Vagina (tissue), 2 donors: ENCODE measurements at regions not wholly inside any gene's neighbourhood (a gene's known extent, or its start where the extent isn't known, plus 50 kb on each side); places are given as distances from the start of the nearest gene placed in this dataset.
"Not testable (repeated sequence)": the region's sequence is repeated elsewhere in the genome, so short reads cannot be mapped to it uniquely, and the experiment has no call there.

Experiments used
- CTCF ChIP-seq, 3 experiments: fragments of 450-650 bp in 2 of 3; fragments of 200-600 bp in 1 of 3; sonication (generic) in 1 of 3; IDR thresholded peaks; one replicate each; pipeline ENCODE4 v1.5.1; 2017 to 2019; ENCODE audit warnings: antibody characterized with exemption in 3 of 3, mild to moderate bottlenecking in 2 of 3, moderate library complexity in 2 of 3
- POLR2AphosphoS5 ChIP-seq, 2 donors: sonication (generic); formaldehyde crosslinking; IDR thresholded peaks; one replicate each; pipeline ENCODE4 v1.9.0; 2017; ENCODE audit warnings: antibody characterized with exemption in 2 of 2, mild to moderate bottlenecking in 2 of 2, low read depth in 1 of 2; ENCODE audit not compliant: insufficient read depth in 1 of 2

- TF ChIP-seq CTCF (IDR thresholded peaks at IDR 0.05); POLR2AphosphoS5 (IDR thresholded peaks at IDR 0.05; ENCODE audit: insufficient read depth in 1 of 2, low read depth in 1 of 2): not testable (repeated sequence)
Measured at GRCh38 chr15:95043236-95043932, 812.0 kb downstream of the MCTP2 start.
